Activated naive CD8-positive, alpha-beta T cell treated with anti-CD3 and anti-CD28 coated beads for 36 hours (primary cell): ENCODE measurements at regions not wholly inside any gene's neighbourhood (a gene's known extent, or its start where the extent isn't known, plus 50 kb on each side); places are given as distances from the start of the nearest gene placed in this dataset.
"Not testable (repeated sequence)": the region's sequence is repeated elsewhere in the genome, so short reads cannot be mapped to it uniquely, and the experiment has no call there.

ENCODE experiments used
- DNase-seq: peaks from one replicate; pipeline ENCODE4 v3.0.0; 2021
- H3K27ac Mint-ChIP-seq: one replicate; pipeline ENCODE4 v1.8.0; 2022; ENCODE audit warnings: mild to moderate bottlenecking, moderate library complexity, mixed read lengths
- H3K27me3 Mint-ChIP-seq: one replicate; pipeline ENCODE4 v1.8.0; 2022; ENCODE audit warnings: mild to moderate bottlenecking, mixed read lengths
- H3K36me3 Mint-ChIP-seq: one replicate; pipeline ENCODE4 v1.8.0; 2021; ENCODE audit warnings: mild to moderate bottlenecking, mixed read lengths
- H3K4me1 Mint-ChIP-seq: one replicate; pipeline ENCODE4 v1.8.0; 2021; ENCODE audit warnings: mixed read lengths
- H3K4me3 Mint-ChIP-seq: one replicate; pipeline ENCODE4 v1.8.0; 2022; ENCODE audit warnings: mild to moderate bottlenecking, moderate library complexity, mixed read lengths
- H3K9me3 Mint-ChIP-seq: one replicate; pipeline ENCODE4 v1.8.0; 2022; ENCODE audit warnings: mixed read lengths

DNA sequence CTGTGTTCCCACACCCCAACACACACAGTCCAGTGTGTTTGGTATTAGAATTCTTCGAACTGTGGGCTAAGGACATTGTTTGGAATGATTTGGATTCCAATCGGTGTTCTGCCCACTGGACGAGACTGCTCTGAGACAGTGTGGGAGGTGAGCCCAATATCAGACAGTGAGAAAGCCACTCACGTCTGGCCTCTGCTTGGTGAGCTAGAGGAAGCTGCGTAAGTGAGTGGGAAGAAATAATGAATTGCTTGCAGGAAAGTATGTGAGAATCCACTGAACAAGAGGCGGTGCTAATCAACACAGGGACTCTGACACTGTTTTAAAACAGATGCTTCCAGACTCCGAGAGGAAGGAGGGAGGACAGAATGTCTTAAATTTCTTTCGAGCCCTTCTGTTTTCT, 675.0 kb upstream of the ANKRD30A start:
- H3K4me3 Mint-ChIP-seq, result no peak overlapping the region
- H3K27ac Mint-ChIP-seq, result no peak overlapping the region
- no peaks in the 10 kb centered on the region for H3K36me3 Mint-ChIP-seq
- no peaks in the 10 kb centered on the region for H3K4me1 Mint-ChIP-seq
- no peak for DNase-seq
- H3K9me3 Mint-ChIP-seq, result no peaks in the 10 kb centered on the region
- no peaks in the 10 kb centered on the region for H3K27me3 Mint-ChIP-seq

DNA sequence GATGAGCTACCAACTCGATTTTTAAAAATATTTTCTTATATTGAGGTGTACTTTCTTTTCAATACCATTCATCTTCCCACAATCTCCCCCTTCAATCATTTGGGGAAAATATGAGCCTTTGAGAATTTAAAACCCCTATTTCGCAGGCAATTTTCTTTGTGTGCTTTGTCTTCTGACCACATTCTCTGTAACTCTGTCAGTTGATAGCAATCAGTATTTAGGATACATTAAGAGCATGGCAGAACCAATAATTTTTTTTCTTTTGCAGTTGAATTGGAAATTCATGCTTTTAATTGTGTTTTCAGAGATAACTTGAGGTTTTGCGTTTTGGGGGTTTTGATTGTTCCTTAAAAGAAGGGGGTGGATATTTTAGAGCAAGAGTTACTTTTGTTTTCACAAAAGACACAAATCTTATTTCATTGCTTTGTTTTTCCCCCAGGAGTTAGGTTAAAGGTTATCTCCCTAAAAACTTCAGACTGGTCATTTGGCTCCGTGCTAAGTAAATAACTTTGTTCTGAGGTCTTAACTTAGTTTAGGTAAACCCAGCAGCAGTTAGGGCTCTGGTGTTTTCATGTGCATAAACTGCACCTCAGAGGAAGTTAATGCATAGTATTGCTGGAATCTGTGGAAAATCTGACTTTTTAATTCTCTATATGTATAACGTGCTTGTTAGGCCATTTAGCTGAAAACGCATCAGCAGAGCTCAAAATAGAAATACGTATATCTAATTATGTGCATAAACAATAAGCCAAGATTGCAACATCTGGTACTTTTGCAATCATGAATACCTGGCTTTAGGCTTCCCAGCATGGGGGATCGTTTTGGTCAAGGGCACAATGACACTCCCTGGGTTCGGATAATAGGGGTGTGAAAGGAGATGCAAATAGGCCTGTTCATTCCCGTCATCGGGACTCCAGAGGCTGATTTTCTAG, 676.4 kb upstream of the ANKRD30A start:
- H3K4me3 Mint-ChIP-seq, result no peak overlapping the region
- H3K36me3 Mint-ChIP-seq, result no peaks in the 10 kb centered on the region
- DNase-seq, result no peak
- H3K27me3 Mint-ChIP-seq, result no peaks in the 10 kb centered on the region
- no peaks in the 10 kb centered on the region for H3K9me3 Mint-ChIP-seq
- H3K27ac Mint-ChIP-seq, result no peak overlapping the region
- H3K4me1 Mint-ChIP-seq, result no peaks in the 10 kb centered on the region

DNA sequence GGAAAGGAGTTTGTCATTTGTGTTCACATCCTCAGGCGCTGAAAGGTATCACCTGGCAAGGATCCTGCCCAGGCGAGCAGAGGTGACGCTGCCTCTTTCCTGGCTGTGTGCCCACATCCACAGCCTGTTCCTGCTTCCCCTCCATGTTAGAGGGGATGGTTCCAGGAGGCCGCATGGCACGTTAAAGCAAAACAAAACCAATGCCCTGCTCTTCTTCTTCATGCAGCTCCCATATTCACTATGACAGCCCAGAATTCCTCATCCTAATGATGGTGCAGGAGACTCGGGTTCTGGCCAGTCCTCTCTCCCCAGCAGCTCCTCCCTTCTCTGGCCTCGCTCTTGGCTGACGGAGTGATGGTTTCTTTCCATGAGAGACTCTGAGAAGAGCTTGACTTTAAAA, 678.5 kb upstream of the ANKRD30A start:
- H3K9me3 Mint-ChIP-seq, result no peaks in the 10 kb centered on the region
- H3K27me3 Mint-ChIP-seq, result no peaks in the 10 kb centered on the region
- no peak for DNase-seq
- no peak overlapping the region for H3K27ac Mint-ChIP-seq
- H3K4me1 Mint-ChIP-seq, result no peaks in the 10 kb centered on the region
- H3K36me3 Mint-ChIP-seq, result no peaks in the 10 kb centered on the region
- H3K4me3 Mint-ChIP-seq, result no peak overlapping the region

DNA sequence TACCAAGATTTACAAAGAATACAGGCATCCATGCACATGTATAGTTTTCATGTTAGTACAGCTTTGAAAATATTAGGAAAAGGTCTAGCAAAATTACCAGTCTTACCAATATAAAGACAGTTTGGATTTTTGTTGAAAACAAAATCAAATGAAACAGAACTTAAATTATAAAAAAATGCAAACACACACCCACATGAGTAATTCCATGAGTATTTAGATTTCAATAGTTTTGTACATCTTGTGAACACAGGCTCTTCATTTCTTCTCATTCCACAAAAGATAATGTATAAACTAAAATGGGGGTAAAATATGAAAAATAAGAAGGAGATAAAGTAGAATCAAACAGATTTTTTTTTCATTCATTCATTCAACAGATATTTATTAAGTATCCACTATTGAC, 682.2 kb upstream of the ANKRD30A start:
- no peaks in the 10 kb centered on the region for H3K36me3 Mint-ChIP-seq
- H3K27ac Mint-ChIP-seq, result no peak overlapping the region
- no peak overlapping the region for H3K4me3 Mint-ChIP-seq
- H3K9me3 Mint-ChIP-seq, result peaks cover 1% of the 10 kb centered on the region
- H3K27me3 Mint-ChIP-seq, result no peaks in the 10 kb centered on the region
- no peaks in the 10 kb centered on the region for H3K4me1 Mint-ChIP-seq
- no peak for DNase-seq

DNA sequence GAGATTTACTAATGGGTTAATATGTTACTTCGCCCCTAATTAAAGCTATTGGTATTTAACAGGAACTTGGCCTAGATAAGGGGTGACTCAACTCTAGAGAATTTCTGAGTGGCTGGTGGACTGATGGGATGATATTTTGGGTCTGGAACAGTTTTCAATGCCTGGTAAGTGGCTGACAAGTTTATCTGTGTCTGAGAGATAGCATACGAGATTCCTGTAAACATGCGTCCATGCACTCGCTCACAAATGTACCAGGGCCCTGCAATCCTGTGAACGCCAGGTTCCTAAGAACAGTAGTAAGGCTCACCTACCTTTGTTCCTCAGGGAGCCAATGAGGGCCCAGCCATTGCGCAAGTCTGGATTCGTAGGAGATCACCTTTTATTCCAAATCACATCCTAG, 683.8 kb upstream of the ANKRD30A start:
- H3K9me3 Mint-ChIP-seq, result peaks cover 4% of the 10 kb centered on the region
- no peaks in the 10 kb centered on the region for H3K27me3 Mint-ChIP-seq
- no peak overlapping the region for H3K4me3 Mint-ChIP-seq
- DNase-seq, result no peak
- no peaks in the 10 kb centered on the region for H3K4me1 Mint-ChIP-seq
- H3K27ac Mint-ChIP-seq, result no peak overlapping the region
- H3K36me3 Mint-ChIP-seq, result no peaks in the 10 kb centered on the region

DNA sequence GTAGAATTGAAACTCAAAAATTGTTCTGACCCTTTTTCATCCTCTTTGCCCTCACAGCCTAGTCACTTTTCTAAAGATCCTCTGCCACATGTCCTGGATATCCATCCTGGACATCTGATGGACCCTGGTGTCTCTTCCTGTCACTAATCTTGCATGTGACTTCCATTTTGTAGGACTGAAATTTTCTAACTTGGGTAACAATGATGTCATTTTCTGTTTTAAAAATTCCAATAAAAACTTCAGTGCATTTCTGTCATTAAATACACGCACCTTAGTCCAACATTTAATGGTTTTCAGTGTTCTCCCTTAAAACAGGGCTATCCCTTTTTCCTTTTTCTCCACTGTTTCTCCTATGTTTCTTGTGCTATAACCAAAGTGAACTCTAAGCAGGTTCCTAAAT, 684.9 kb upstream of the ANKRD30A start:
- no peak for DNase-seq
- H3K4me1 Mint-ChIP-seq, result no peaks in the 10 kb centered on the region
- H3K27ac Mint-ChIP-seq, result no peak overlapping the region
- H3K4me3 Mint-ChIP-seq, result no peak overlapping the region
- peaks cover 4% of the 10 kb centered on the region for H3K9me3 Mint-ChIP-seq
- no peaks in the 10 kb centered on the region for H3K36me3 Mint-ChIP-seq
- H3K27me3 Mint-ChIP-seq, result no peaks in the 10 kb centered on the region

DNA sequence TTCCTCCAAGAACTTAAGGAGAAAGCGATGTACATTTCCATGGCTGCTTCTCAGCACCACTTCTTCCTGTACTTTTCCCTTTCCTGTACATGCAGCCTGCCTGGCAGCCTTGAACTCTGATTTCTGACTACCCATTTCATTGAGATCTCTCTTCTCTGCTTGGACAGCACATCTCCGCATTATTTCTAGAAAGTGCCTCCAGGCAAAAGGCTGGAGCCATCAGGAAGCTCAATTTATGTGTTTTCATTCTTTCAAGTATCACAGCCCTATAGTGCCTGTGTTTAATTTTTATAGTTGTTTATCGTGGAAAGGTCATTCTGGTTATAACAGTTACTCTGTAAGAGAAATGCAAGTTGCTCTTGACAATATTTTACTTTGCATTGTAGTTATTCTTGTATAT, 688.0 kb upstream of the ANKRD30A start:
- Mint-ChIP-seq H3K36me3 (no peaks in the 10 kb centered on the region), H3K4me1 (no peaks in the 10 kb centered on the region), H3K27me3 (no peaks in the 10 kb centered on the region), H3K27ac (no peak overlapping the region), H3K4me3 (no peak overlapping the region), H3K9me3 (peaks cover 4% of the 10 kb centered on the region)
- DNase-seq, result no peak

DNA sequence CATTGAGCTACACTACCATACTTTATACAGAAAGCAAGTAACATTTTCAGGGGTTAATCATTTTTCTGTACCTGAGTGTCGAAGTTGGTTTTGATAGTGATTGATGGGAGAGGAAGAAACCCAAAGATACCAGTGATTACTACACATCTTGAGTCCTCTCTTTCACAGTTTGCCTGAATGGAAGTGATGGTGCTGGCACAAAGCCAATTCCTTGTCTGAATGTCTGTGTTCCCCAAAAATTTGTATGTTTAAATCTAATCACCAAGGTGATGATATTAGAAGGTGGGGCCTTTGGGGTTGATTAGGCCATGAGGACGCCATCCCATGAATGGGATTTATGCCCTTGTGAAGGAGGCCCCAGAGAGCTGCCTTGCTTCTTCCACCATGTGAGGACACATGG, 696.9 kb upstream of the ANKRD30A start:
- H3K4me3 Mint-ChIP-seq, result no peak overlapping the region
- H3K27me3 Mint-ChIP-seq, result no peaks in the 10 kb centered on the region
- DNase-seq, result no peak
- H3K9me3 Mint-ChIP-seq, result peaks cover 8% of the 10 kb centered on the region
- no peaks in the 10 kb centered on the region for H3K4me1 Mint-ChIP-seq
- H3K36me3 Mint-ChIP-seq, result no peaks in the 10 kb centered on the region
- no peak overlapping the region for H3K27ac Mint-ChIP-seq

DNA sequence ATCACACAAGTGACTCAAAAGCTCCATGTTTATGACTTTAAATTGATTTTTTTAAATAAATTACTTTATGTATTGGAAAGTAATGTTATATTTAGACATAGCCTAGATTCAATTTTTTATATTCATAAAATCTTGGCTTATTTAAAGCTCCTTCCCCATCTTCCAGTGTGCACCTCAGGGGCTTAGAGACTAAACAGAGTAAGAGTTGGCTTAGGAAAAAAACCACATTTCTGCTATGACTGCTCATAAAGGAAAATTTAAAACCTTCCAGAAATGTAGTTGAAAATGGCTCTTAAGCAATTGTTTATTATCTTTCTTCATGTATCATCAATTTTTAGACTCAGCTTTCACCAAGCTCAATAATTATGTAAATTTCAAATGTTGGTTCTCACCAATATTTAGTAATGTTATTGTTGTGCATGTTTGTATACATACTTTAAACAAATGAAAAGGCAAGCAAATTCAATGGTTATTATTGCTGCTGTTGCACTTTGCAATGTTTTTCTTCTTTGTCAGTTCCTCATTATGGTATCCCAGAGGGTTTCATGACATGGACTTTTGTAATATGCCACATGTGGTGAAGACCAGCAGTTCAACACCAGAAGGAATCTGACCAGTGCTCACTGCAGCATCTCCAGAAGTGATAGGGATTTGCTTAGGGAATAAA, 700.1 kb upstream of the ANKRD30A start:
- H3K4me3 Mint-ChIP-seq, result no peak overlapping the region
- H3K36me3 Mint-ChIP-seq, result no peaks in the 10 kb centered on the region
- peaks cover 6% of the 10 kb centered on the region for H3K9me3 Mint-ChIP-seq

DNA sequence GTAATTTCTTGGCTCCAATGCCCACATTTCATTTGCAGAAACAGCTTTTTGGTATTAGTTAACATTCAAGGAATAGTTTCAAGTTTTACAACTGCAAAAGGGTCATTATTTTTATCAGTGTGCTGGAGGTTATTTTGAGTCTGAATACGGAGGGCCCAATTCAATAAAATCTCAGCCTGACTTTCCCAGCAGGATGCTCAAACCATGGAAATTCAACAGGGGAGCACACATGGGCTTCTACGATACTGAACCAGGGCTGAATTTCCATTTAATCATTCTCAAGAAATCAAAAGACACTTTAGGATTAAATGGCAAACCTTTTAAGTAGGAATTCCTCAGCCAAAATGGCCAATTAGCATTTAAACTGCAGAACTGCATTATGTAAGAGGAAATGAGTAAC, 700.9 kb upstream of the ANKRD30A start:
- no peaks in the 10 kb centered on the region for H3K4me1 Mint-ChIP-seq
- H3K9me3 Mint-ChIP-seq, result peaks cover 5% of the 10 kb centered on the region
- no peaks in the 10 kb centered on the region for H3K36me3 Mint-ChIP-seq
- no peak overlapping the region for H3K4me3 Mint-ChIP-seq
- no peaks in the 10 kb centered on the region for H3K27me3 Mint-ChIP-seq
- no peak for DNase-seq
- no peak overlapping the region for H3K27ac Mint-ChIP-seq

More for the DNA sequence above, 700.1 kb upstream of the ANKRD30A start:
- no peaks in the 10 kb centered on the region for H3K27me3 Mint-ChIP-seq
- H3K4me1 Mint-ChIP-seq, result no peaks in the 10 kb centered on the region
- no peak overlapping the region for H3K27ac Mint-ChIP-seq
- DNase-seq, result no peak

DNA sequence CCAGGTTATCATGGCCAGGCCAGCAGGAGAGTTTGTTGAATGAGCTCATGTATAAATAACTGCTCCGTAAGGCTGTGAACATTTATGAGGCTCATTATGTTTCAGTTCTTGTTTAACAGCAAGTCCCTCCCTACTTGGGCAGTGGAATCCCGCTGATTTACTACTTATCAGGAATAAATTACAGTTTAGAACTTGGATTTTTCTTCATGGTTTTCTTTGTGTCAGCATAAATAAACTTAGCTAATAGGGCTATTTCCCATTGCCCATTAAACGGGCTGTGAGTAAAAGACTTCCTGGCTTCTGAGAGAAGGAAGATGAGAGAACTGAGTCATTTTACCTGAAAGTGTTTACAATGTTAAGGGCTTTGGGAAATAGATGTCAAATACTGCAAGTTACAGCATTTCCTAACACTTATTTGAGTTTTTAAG, 701.6 kb upstream of the ANKRD30A start:
- Mint-ChIP-seq H3K4me3 (no peak overlapping the region), H3K4me1 (no peaks in the 10 kb centered on the region)

DNA sequence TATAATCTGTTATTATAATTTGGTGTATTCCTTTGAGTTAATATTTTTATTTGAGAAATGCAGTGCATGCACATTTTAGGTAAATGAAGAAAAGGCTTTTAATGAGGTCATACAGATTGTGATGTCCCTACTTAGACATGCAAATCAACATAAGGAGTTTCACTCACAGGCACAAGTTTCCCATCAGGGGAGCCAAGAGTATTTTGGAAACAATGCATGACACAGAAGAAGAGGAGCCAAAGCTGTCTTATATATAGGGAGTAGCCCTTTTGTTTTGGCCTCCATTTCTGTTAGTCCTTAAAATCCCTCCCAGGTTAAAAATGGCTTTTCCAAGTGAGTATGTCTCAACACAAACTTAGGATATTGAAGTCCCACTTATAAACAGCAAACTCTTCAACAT, 703.4 kb upstream of the ANKRD30A start:
- H3K4me1 Mint-ChIP-seq, result no peaks in the 10 kb centered on the region
- no peak for DNase-seq
- no peaks in the 10 kb centered on the region for H3K27me3 Mint-ChIP-seq
- no peaks in the 10 kb centered on the region for H3K36me3 Mint-ChIP-seq
- H3K27ac Mint-ChIP-seq, result no peak overlapping the region
- no peaks in the 10 kb centered on the region for H3K9me3 Mint-ChIP-seq
- no peak overlapping the region for H3K4me3 Mint-ChIP-seq

More for the DNA sequence above, 701.6 kb upstream of the ANKRD30A start:
- H3K36me3 Mint-ChIP-seq, result no peaks in the 10 kb centered on the region
- H3K27me3 Mint-ChIP-seq, result no peaks in the 10 kb centered on the region
- no peak for DNase-seq
- peaks cover 3% of the 10 kb centered on the region for H3K9me3 Mint-ChIP-seq
- H3K27ac Mint-ChIP-seq, result no peak overlapping the region

DNA sequence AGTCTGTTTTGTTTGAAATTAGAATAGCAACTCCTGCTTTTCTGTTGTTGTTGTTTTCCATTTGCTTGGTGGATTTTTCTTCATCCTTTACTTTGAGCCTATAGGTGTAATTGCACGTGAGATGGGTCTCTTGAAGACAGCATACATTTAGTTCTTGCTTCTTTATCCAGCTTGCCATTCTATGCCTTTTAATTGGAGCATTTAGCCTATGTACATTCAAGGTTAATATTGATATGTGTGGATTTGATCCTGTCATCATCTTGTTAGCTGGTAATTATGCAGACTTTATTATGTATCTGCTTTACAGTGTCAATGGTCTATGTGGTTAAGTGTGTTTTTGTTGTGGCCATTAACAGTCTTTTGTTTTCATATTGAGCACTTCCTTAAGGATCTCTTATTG, 708.9 kb upstream of the ANKRD30A start:
- Mint-ChIP-seq H3K9me3 (peaks cover 14% of the 10 kb centered on the region), H3K36me3 (no peaks in the 10 kb centered on the region), H3K4me3 (no peak overlapping the region)

DNA sequence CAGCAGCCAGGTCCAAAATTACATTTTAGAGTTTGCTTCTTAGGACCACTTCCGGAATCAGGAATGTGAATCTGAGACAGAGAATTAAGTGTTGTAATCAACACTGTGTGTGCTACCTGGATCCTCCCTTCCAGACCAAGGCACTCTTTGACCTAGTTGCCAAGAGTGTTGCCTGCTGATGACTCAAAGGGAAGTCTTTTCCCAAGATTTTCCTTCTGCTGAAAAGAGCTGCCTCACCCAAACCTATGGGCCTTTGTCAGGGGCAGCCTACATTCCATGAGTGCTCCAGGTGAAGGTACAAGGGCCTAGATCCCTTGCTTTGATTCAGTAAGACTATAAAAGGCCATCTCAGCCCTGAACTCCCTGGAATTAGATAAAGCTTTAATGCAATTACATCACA, 712.5 kb upstream of the ANKRD30A start:
- no peaks in the 10 kb centered on the region for H3K27me3 Mint-ChIP-seq
- no peaks in the 10 kb centered on the region for H3K36me3 Mint-ChIP-seq
- no peaks in the 10 kb centered on the region for H3K4me1 Mint-ChIP-seq
- peaks cover 20% of the 10 kb centered on the region for H3K9me3 Mint-ChIP-seq
- DNase-seq, result no peak
- no peak overlapping the region for H3K4me3 Mint-ChIP-seq
- H3K27ac Mint-ChIP-seq, result no peak overlapping the region

More for the DNA sequence above, 708.9 kb upstream of the ANKRD30A start:
- no peak for DNase-seq
- Mint-ChIP-seq H3K27me3 (no peaks in the 10 kb centered on the region), H3K4me1 (no peaks in the 10 kb centered on the region), H3K27ac (no peak overlapping the region)

DNA sequence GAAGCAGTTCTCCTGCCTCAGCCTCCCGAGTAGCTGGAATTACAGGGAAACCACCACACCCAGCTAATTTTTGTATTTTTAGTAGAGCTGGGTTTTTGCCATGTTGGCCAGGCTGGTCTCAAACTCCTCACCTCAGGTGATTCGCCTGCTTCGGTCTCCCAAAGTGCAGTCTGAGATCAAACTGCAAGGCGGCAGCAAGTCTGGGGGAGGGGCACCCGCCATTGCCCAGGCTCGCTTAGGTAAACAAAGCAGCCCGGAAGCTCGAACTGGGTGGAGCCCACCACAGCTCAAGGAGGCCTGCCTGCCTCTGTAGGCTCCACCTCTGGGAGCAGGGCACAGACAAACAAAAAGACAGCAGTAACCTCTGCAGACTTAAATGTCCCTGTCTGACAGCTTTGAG, 725.2 kb upstream of the ANKRD30A start:
- H3K4me1 Mint-ChIP-seq, H3K27me3 Mint-ChIP-seq, DNase-seq, H3K27ac Mint-ChIP-seq, H3K4me3 Mint-ChIP-seq, H3K9me3 Mint-ChIP-seq, H3K36me3 Mint-ChIP-seq: not testable (repeated sequence)

DNA sequence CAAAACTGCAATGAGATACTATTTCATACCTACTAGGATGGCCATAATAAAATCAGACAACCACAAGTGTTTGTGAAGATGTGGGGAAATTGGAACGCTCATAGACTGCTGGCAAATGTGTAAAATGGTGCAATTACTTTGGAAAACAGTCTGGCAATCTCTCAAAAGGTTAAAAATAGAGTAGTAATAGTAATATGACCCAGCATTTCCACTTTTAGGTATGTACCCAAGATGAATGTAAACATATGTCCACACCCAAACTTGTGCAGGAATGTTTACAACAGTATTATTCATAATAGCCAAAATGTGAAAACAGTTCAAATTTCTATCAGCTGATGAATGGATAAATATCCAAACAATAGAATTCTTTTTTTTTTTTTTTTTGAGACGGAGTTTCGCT, 731.6 kb upstream of the ANKRD30A start:
- Mint-ChIP-seq H3K27me3 (no peaks in the 10 kb centered on the region), H3K4me1 (no peaks in the 10 kb centered on the region), H3K9me3 (peaks cover 4% of the 10 kb centered on the region), H3K4me3 (no peak overlapping the region), H3K36me3 (no peaks in the 10 kb centered on the region), H3K27ac (no peak overlapping the region)
- no peak for DNase-seq
